HCT116 (cell line): ENCODE measurements at regions not wholly inside any gene's neighbourhood (a gene's known extent, or its start where the extent isn't known, plus 50 kb on each side); places are given as distances from the start of the nearest gene placed in this dataset.

ENCODE experiments used
- ATAC-seq: fragments of 200-7000 bp; cut with Tn5 transposase; 2 replicates; pipeline ENCODE4 v1.9.1; 2020; ENCODE audit warnings: mild to moderate bottlenecking, moderate library complexity
- BruUV-seq: library from RNA; stranded (reverse); fragments of 400-500 nt; replicated peaks from 2 replicates; lab custom pipeline; 2021; lab: Mats Ljungman, UMichigan
- CTCF ChIA-PET: fragments of 300-600 bp; sonication (Branson Sonifier 250); formaldehyde crosslinking; loops from one replicate; lab custom pipeline; 2021; ENCODE audit warnings: antibody characterized with exemption; lab: Charles Lee
- POLR2A ChIA-PET: fragments of 300-600, 350-600 bp; sonication (Branson Sonifier 250); formaldehyde crosslinking; loops from one replicate; lab custom pipeline; 2021; ENCODE audit warnings: antibody characterized with exemption; lab: Charles Lee
- RAD21 ChIA-PET, 2 experiments: fragments of 300-600 bp; sonication (Branson Sonifier 250); formaldehyde crosslinking; loops; one replicate each; lab custom pipeline; 2023; ENCODE audit warnings: low total read pairs in 2 of 2; ENCODE audit not compliant: uncharacterized antibody in 2 of 2, unreplicated experiment in 2 of 2, low non-redundant PET in 1 of 2; lab: Charles Lee
- DNase-seq: peaks from one replicate; pipeline ENCODE4 v3.0.0-alpha.2; 2010; ENCODE audit warnings: low read depth, low spot score
- H2AFZ ChIP-seq: fragments of 200-600 bp; shearing (Covaris generic), sonication (generic); 2 replicates; pipeline ENCODE4 v1.6.1; 2017; ENCODE audit warnings: low read depth, mixed run types, mixed read lengths, antibody characterized with exemption, low read length; ENCODE audit not compliant: poor library complexity, severe bottlenecking
- H3K27ac ChIP-seq: 2 replicates; pipeline ENCODE4 v1.5.1; 2012; ENCODE audit warnings: low read depth, low read length
- H3K27me3 ChIP-seq: fragments of 200-600 bp; sonication (generic); 2 replicates; pipeline ENCODE4 v1.6.1; 2016; ENCODE audit warnings: mixed run types, low read length, mixed read lengths; ENCODE audit not compliant: insufficient read depth
- H3K36me3 ChIP-seq, 2 experiments: fragments of 200-500 bp in 1 of 2; fragments of 200-600 bp in 1 of 2; sonication (Bioruptor generic) in 1 of 2; sonication (generic) in 1 of 2; 2 replicates each; pipeline versions ENCODE4 v1.5.1 to v1.6.1; 2014 to 2016; ENCODE audit warnings: low read length in 2 of 2, inconsistent platforms in 1 of 2, mixed read lengths in 1 of 2, mixed run types in 1 of 2; ENCODE audit not compliant: insufficient read depth in 2 of 2, control insufficient read depth in 1 of 2
- H3K4me1 ChIP-seq, 2 experiments: fragments of 200-600 bp in 1 of 2; sonication (generic) in 1 of 2; 2 replicates each; pipeline versions ENCODE4 v1.5.1 to v1.6.1; 2012 to 2017; ENCODE audit warnings: low read length in 2 of 2, inconsistent platforms in 1 of 2, mild to moderate bottlenecking in 1 of 2, mixed read lengths in 1 of 2, mixed run types in 1 of 2, moderate library complexity in 1 of 2; ENCODE audit not compliant: insufficient read depth in 2 of 2, control insufficient read depth in 1 of 2
- H3K4me2 ChIP-seq: fragments of 200-600 bp; sonication (generic); 2 replicates; pipeline ENCODE4 v1.6.1; 2017; ENCODE audit warnings: mixed run types, low read length, mixed read lengths
- H3K4me3 ChIP-seq, 2 experiments: fragments of 200-600 bp in 1 of 2; sonication (generic) in 1 of 2; replicated peaks in 1 of 2; 2 replicates each; pipeline ENCODE4 v1.5.1; 2011 to 2016; ENCODE audit warnings: low read length in 2 of 2, control low read depth in 1 of 2, low read depth in 1 of 2, mild to moderate bottlenecking in 1 of 2, mixed read lengths in 1 of 2, mixed run types in 1 of 2
- H3K79me2 ChIP-seq: fragments of 200-600 bp; sonication (generic); 2 replicates; pipeline ENCODE4 v1.6.1; 2017; ENCODE audit warnings: mild to moderate bottlenecking, mixed run types, low read length, moderate library complexity, mixed read lengths; ENCODE audit not compliant: insufficient read depth
- H3K9ac ChIP-seq: fragments of 200-600 bp; sonication (generic); 2 replicates; pipeline ENCODE4 v1.6.1; 2016; ENCODE audit warnings: low read length, mixed read lengths
- H3K9me2 ChIP-seq: fragments of 200-600 bp; sonication (generic), shearing (Covaris generic); 2 replicates; pipeline ENCODE4 v1.6.1; 2017; ENCODE audit warnings: mixed run types, mild to moderate bottlenecking, moderate library complexity; ENCODE audit not compliant: insufficient read depth
- H3K9me3 ChIP-seq, 2 experiments: fragments of 200-500 bp in 1 of 2; fragments of 200-600 bp in 1 of 2; sonication (Bioruptor generic) in 1 of 2; sonication (generic) in 1 of 2; 2 replicates each; pipeline ENCODE4 v1.6.1; 2014 to 2017; ENCODE audit warnings: low read length in 2 of 2, mixed read lengths in 2 of 2, inconsistent platforms in 1 of 2, low read depth in 1 of 2, mild to moderate bottlenecking in 1 of 2, mixed run types in 1 of 2, moderate library complexity in 1 of 2; ENCODE audit not compliant: control insufficient read depth in 1 of 2, insufficient read depth in 1 of 2
- H4K20me1 ChIP-seq: fragments of 200-600 bp; sonication (generic), shearing (Covaris generic); 2 replicates; pipeline ENCODE4 v1.6.1; 2017; ENCODE audit warnings: mixed run types, mild to moderate bottlenecking, moderate library complexity; ENCODE audit not compliant: insufficient read depth
- ELF1 ChIP-seq: IDR thresholded peaks from 2 replicates; pipeline ENCODE4 v1.6.1; 2012; ENCODE audit warnings: low read depth, borderline replicate concordance
- EZH2 ChIP-seq: fragments of 200-600 bp; sonication (generic); IDR thresholded peaks from 2 replicates; pipeline ENCODE4 v1.6.1; 2017; ENCODE audit warnings: antibody characterized with exemption, mixed run types
- JUND ChIP-seq: IDR thresholded peaks from 2 replicates; pipeline ENCODE4 v1.6.1; 2012
- POLR2A ChIP-seq: IDR thresholded peaks from 2 replicates; pipeline ENCODE4 v1.7.0; 2011; ENCODE audit warnings: borderline replicate concordance; ENCODE audit not compliant: insufficient read depth, insufficient read length; ENCODE audit errors: extremely low read depth
- TCF7L2 ChIP-seq: IDR thresholded peaks from 2 replicates; pipeline ENCODE4 v1.7.0; 2011; ENCODE audit warnings: borderline replicate concordance, inconsistent platforms; ENCODE audit not compliant: insufficient read depth, insufficient read length; ENCODE audit errors: extremely low read depth
- YY1 ChIP-seq: IDR thresholded peaks from 2 replicates; pipeline ENCODE4 v1.6.1; 2011; ENCODE audit warnings: low read length, low read depth, moderate library complexity, mild to moderate bottlenecking; ENCODE audit not compliant: insufficient replicate concordance; ENCODE audit errors: extremely low read depth
- ZFX ChIP-seq: fragments of 450-650 bp; IDR thresholded peaks from 2 replicates; pipeline ENCODE4 v1.6.1; 2017
- ZNF274 ChIP-seq: fragments of 200-500 bp; sonication (Bioruptor generic); IDR thresholded peaks from 2 replicates; pipeline ENCODE4 v1.6.1; 2014; ENCODE audit warnings: mild to moderate bottlenecking, low read depth, low read length, inconsistent platforms
- intact Hi-C: fragments of 100-400 bp; cut with micrococcal nuclease; formaldehyde crosslinking; loops from 2 replicates; pipeline ENCODE4 v1.10.0; 2022
- TF ChIP-seq, protein P1 (sequence below), 3 experiments: fragments of 200-600 bp in 1 of 3; sonication (generic) in 1 of 3; IDR thresholded peaks in 2 of 3; conservative IDR thresholded peaks in 1 of 3; 2 replicates each; pipeline ENCODE4 v1.5.1; 2012 to 2017; ENCODE audit warnings: low read depth in 2 of 3, low read length in 2 of 3, antibody characterized with exemption in 1 of 3, borderline replicate concordance in 1 of 3, control low read depth in 1 of 3, mild to moderate bottlenecking in 1 of 3, mixed read lengths in 1 of 3, mixed run types in 1 of 3, moderate library complexity in 1 of 3; ENCODE audit not compliant: insufficient read depth in 1 of 3

DNA sequence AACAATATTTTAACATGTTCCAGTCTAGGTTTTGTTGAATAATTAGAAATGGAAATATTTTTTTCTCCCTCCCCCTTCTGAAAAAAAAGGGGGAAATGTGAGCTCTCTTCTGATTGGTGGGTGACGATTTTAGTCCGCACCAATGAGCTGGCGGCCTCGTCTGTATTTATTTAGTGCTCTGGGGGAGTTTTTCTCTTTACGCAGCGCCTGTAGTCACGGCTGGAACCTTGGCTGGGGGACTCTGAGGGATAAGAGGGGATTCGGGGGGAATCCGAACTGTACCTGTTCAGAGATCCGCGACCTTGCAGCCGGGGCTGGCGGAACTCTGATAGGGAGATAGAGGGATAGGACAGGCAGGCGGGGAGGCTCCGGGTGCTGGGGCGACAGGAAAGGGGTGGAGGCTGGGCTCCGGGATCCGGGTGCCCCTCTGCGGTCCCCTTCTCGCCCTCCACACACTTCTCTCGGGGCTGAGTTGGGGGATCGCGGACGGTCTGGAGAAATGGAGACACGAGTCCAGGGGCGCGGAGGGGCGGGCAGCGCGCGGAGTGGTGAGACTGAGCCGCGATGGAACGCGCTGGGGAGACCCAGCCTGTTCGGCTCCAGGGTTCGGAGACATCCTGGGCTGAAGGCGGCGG, 99.7 kb upstream of the HSD17B12 start:
- H4K20me1 ChIP-seq, result no peaks in the 10 kb centered on the region
- H3K9me2 ChIP-seq, result no peaks in the 10 kb centered on the region
- H3K4me1 ChIP-seq, result no peaks in the 10 kb centered on the region
- H3K9ac ChIP-seq, result no peak overlapping the region
- H3K79me2 ChIP-seq, result no peaks in the 10 kb centered on the region
- intact Hi-C loops, result no loop called here
- DNase-seq, result no peak
- H3K4me3 ChIP-seq, result no peak overlapping the region
- TF ChIP-seq EZH2 (no peak), ZFX (no peak), JUND (no peak), ZNF274 (no peak), YY1 (no peak), TCF7L2 (no peak), ELF1 (no peak), POLR2A (no peak)
- TF ChIP-seq, protein P1, sequence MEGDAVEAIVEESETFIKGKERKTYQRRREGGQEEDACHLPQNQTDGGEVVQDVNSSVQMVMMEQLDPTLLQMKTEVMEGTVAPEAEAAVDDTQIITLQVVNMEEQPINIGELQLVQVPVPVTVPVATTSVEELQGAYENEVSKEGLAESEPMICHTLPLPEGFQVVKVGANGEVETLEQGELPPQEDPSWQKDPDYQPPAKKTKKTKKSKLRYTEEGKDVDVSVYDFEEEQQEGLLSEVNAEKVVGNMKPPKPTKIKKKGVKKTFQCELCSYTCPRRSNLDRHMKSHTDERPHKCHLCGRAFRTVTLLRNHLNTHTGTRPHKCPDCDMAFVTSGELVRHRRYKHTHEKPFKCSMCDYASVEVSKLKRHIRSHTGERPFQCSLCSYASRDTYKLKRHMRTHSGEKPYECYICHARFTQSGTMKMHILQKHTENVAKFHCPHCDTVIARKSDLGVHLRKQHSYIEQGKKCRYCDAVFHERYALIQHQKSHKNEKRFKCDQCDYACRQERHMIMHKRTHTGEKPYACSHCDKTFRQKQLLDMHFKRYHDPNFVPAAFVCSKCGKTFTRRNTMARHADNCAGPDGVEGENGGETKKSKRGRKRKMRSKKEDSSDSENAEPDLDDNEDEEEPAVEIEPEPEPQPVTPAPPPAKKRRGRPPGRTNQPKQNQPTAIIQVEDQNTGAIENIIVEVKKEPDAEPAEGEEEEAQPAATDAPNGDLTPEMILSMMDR (IDR thresholded peaks at IDR 0.05 in 2 of 3, conservative IDR thresholded peaks at IDR 0.05 in 1 of 3; ENCODE audit: borderline replicate concordance in 1 of 3, insufficient read depth in 1 of 3, low read depth in 2 of 3, low read length in 2 of 3), result no peak
- TF ChIP-seq, all 23 proteins: peak for 0
- Histone ChIP-seq H3K4me2 (no peak overlapping the region), H3K27me3 (peaks cover 5% of the 10 kb centered on the region; the same call in 1 of the 2 replicates), H3K9me3 (no peaks in the 10 kb centered on the region), H2AFZ (no peak overlapping the region), H3K36me3 (no peaks in the 10 kb centered on the region), H3K27ac (no peak overlapping the region)
- ChIA-PET RAD21 (no interaction called here), CTCF (interaction anchor here (0.8 kb wide), 1 partner anchor 8 kb away, joined by 4 read pairs; no protein-coding TSS in a partner anchor), POLR2A (no interaction called here)
- ATAC-seq, result no peak
- no TSS peak for BruUV-seq
